ENCODE measurements at regions not wholly inside any gene's neighbourhood (a gene's known extent, or its start where the extent isn't known, plus 50 kb on each side); places are given as distances from the start of the nearest gene placed in this dataset.

- TF ChIP-seq, protein P1, sequence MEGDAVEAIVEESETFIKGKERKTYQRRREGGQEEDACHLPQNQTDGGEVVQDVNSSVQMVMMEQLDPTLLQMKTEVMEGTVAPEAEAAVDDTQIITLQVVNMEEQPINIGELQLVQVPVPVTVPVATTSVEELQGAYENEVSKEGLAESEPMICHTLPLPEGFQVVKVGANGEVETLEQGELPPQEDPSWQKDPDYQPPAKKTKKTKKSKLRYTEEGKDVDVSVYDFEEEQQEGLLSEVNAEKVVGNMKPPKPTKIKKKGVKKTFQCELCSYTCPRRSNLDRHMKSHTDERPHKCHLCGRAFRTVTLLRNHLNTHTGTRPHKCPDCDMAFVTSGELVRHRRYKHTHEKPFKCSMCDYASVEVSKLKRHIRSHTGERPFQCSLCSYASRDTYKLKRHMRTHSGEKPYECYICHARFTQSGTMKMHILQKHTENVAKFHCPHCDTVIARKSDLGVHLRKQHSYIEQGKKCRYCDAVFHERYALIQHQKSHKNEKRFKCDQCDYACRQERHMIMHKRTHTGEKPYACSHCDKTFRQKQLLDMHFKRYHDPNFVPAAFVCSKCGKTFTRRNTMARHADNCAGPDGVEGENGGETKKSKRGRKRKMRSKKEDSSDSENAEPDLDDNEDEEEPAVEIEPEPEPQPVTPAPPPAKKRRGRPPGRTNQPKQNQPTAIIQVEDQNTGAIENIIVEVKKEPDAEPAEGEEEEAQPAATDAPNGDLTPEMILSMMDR (IDR thresholded peaks at IDR 0.05), result no peak
- TF ChIP-seq EP300 (IDR thresholded peaks at IDR 0.05) (no peak), POLR2A (IDR thresholded peaks at IDR 0.05) (no peak)
Observed at GRCh38 chr7:112596260-112596659, 115.5 kb downstream of the LSMEM1 start.
